ENCODE measurements at regions not wholly inside any gene's neighbourhood (a gene's known extent, or its start where the extent isn't known, plus 50 kb on each side); places are given as distances from the start of the nearest gene placed in this dataset.

DNA sequence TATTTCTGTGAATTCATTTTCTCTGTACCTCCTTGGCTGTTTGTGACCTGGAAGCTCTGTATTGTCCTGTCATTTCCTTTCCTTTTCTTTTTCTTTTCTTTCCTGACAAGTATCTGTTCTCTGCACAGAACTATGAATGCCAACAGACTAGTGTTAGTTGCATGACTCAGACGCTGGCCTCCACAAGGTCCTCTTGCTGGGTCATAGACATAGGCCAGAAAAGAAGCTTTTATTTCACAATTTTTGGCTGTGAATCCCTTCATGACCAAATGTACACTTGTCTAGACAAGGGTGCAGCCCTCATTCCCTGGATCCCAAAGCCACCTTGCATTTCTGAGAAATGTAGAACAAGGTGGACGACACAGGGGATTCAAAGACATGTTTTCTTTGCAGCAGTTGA is 104.1 kb upstream of the MTNR1B start:
- no peak for TF ChIP-seq CTCF (conservative IDR thresholded peaks at IDR 0.05; ENCODE audit: low read depth, low read length)
- H3K27me3 ChIP-seq (ENCODE audit: insufficient read depth, low read depth): no peaks in the 10 kb centered on the region
- no peak overlapping the region for H3K4me3 ChIP-seq (IDR thresholded peaks at IDR 0.05; ENCODE audit: insufficient read depth, low read depth, low read length)
- H4K20me1 ChIP-seq (ENCODE audit: insufficient read depth): no peaks in the 10 kb centered on the region
- no peak overlapping the region for H3K4me2 ChIP-seq
- no peaks in the 10 kb centered on the region for H3K4me1 ChIP-seq (ENCODE audit: low read depth, poor library complexity, severe bottlenecking)
- H3K27ac ChIP-seq: no peak overlapping the region
- no peak overlapping the region for H2AFZ ChIP-seq (ENCODE audit: low read depth)
- no peaks in the 10 kb centered on the region for H3K79me2 ChIP-seq (ENCODE audit: insufficient read depth, low read depth)
- H3K36me3 ChIP-seq (ENCODE audit: insufficient read depth): no peaks in the 10 kb centered on the region
- H3K9ac ChIP-seq: no peak overlapping the region

- no peaks in the 10 kb centered on the region for H3K79me2 ChIP-seq (ENCODE audit: insufficient read depth, low read depth)
- H3K36me3 ChIP-seq (ENCODE audit: insufficient read depth): no peaks in the 10 kb centered on the region
- H3K4me3 ChIP-seq (IDR thresholded peaks at IDR 0.05; ENCODE audit: insufficient read depth, low read depth, low read length): no peak overlapping the region
- H3K27ac ChIP-seq: no peak overlapping the region
- H3K9ac ChIP-seq: no peak overlapping the region
- no peaks in the 10 kb centered on the region for H3K27me3 ChIP-seq (ENCODE audit: insufficient read depth, low read depth)
- H3K4me2 ChIP-seq: no peak overlapping the region
- no peaks in the 10 kb centered on the region for H4K20me1 ChIP-seq (ENCODE audit: insufficient read depth)
- H2AFZ ChIP-seq (ENCODE audit: low read depth): no peak overlapping the region
- H3K4me1 ChIP-seq (ENCODE audit: low read depth, poor library complexity, severe bottlenecking): no peaks in the 10 kb centered on the region
- TF ChIP-seq CTCF (conservative IDR thresholded peaks at IDR 0.05; ENCODE audit: low read depth, low read length): no peak
Observed at GRCh38 chr11:92866679-92867282, 102.7 kb upstream of the MTNR1B start.

DNA sequence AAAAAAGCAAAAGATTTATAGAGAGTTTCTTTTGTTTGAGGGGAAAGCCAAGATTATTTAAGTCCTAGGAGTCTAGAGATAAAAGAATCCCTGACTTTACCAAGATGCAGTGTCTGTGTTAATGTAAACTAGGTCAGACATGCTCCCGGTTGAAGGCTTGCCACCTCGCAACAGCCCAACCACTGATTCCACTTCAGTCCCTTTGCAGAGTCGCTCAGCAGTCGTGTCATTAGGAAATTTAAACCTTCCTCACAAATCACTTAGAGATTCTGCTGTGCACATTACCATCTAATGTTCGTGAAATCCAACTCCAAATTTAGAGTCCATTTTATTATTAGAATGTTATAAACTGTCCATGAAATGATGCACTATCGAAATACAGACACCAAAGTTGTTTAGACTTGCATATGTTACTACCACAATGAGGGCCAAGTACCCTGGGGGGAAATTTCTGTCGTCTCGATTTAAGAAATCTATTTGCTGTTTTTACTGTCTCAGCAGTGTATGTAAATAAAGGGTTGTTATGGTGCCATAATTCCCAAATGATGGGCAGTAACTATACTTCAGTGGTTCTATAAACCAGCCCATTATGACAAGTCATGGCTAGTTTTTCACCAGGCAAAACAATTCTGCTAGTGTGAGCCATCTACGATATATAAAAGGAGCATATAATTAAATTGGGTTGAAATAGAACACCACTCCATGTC is 101.4 kb upstream of the MTNR1B start:
- H4K20me1 ChIP-seq (ENCODE audit: insufficient read depth): no peaks in the 10 kb centered on the region
- TF ChIP-seq CTCF (conservative IDR thresholded peaks at IDR 0.05; ENCODE audit: low read depth, low read length): no peak
- no peak overlapping the region for H3K27ac ChIP-seq
- no peaks in the 10 kb centered on the region for H3K36me3 ChIP-seq (ENCODE audit: insufficient read depth)
- H2AFZ ChIP-seq (ENCODE audit: low read depth): no peak overlapping the region
- no peak overlapping the region for H3K4me2 ChIP-seq
- no peaks in the 10 kb centered on the region for H3K27me3 ChIP-seq (ENCODE audit: insufficient read depth, low read depth)
- H3K4me3 ChIP-seq (IDR thresholded peaks at IDR 0.05; ENCODE audit: insufficient read depth, low read depth, low read length): no peak overlapping the region
- no peaks in the 10 kb centered on the region for H3K4me1 ChIP-seq (ENCODE audit: low read depth, poor library complexity, severe bottlenecking)
- H3K79me2 ChIP-seq (ENCODE audit: insufficient read depth, low read depth): no peaks in the 10 kb centered on the region
- H3K9ac ChIP-seq: no peak overlapping the region

- Histone ChIP-seq H3K27ac (no peak overlapping the region), H3K4me3 (IDR thresholded peaks at IDR 0.05; ENCODE audit: insufficient read depth, low read depth, low read length) (no peak overlapping the region), H3K4me1 (ENCODE audit: low read depth, poor library complexity, severe bottlenecking) (no peaks in the 10 kb centered on the region), H3K36me3 (ENCODE audit: insufficient read depth) (no peaks in the 10 kb centered on the region), H2AFZ (ENCODE audit: low read depth) (no peak overlapping the region), H3K27me3 (ENCODE audit: insufficient read depth, low read depth) (no peaks in the 10 kb centered on the region), H3K9ac (no peak overlapping the region), H4K20me1 (ENCODE audit: insufficient read depth) (no peaks in the 10 kb centered on the region), H3K4me2 (no peak overlapping the region), H3K79me2 (ENCODE audit: insufficient read depth, low read depth) (no peaks in the 10 kb centered on the region)
- TF ChIP-seq CTCF (conservative IDR thresholded peaks at IDR 0.05; ENCODE audit: low read depth, low read length): no peak
Observed at GRCh38 chr11:92869716-92870115, 99.7 kb upstream of the MTNR1B start.
